ENCODE measurements at regions not wholly inside any gene's neighbourhood (a gene's known extent, or its start where the extent isn't known, plus 50 kb on each side); places are given as distances from the start of the nearest gene placed in this dataset.
A peak's percentile ranks its signal among the peaks of the same experiment; 100 is the strongest.

DNA sequence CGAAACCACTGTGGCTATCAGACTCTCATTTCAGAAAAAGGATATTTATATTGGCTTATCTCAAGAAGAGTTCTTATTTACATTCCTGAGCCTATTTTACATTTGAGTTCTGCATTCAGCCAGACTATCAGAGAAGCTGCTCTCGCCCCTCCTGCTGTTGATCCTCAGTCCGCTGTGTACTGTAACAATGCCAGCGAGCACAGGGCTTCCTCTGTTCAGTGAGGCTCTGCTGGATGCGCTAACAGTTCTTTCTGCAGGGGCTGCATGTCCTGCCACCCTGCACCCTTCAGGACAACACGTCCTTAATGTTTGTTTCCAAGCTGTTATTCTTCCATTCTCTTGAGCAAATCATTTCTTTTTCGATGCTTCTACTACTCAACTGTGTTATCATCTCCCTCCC is 463.7 kb upstream of the SGCG start:
- no peak overlapping the region for H3K9ac ChIP-seq (replicated peaks in 1 of 4; ENCODE audit: extremely low read depth in 1 of 4, low read depth in 3 of 4, low read length in 3 of 4)
- no peak overlapping the region for H4K91ac ChIP-seq (replicated peaks; ENCODE audit: insufficient read length, low read length)
- H3K27me3 ChIP-seq (replicated peaks in 1 of 4; ENCODE audit: control insufficient read depth in 3 of 4, extremely low read depth in 1 of 4, insufficient read depth in 3 of 4, low read length in 3 of 4): no peaks in the 10 kb centered on the region
- H3K79me1 ChIP-seq (ENCODE audit: low read depth, low read length): no peaks in the 10 kb centered on the region
- H3K4ac ChIP-seq (replicated peaks; ENCODE audit: insufficient read length, low read depth, low read length): no peak overlapping the region
- no peaks in the 10 kb centered on the region for H3K4me1 ChIP-seq (replicated peaks in 1 of 4; ENCODE audit: control insufficient read depth in 3 of 4, insufficient read depth in 4 of 4, low read length in 3 of 4)
- CTCF ChIA-PET (ENCODE audit: partially characterized antibody): no interaction called here
- POLR2A ChIA-PET (ENCODE audit: partially characterized antibody): no interaction called here
- H3K4me3 ChIP-seq (ENCODE audit: extremely low read depth in 1 of 4, insufficient read depth in 2 of 4, low read depth in 3 of 4, low read length in 4 of 4): no peak overlapping the region
- H3K56ac ChIP-seq (replicated peaks; ENCODE audit: insufficient read length, low read depth, low read length): no peak overlapping the region
- H4K20me1 ChIP-seq (replicated peaks in 1 of 2; ENCODE audit: control insufficient read depth in 1 of 2, insufficient read depth in 2 of 2, low read length in 2 of 2): no peaks in the 10 kb centered on the region
- H2BK5ac ChIP-seq (ENCODE audit: low read depth, low read length): no peak overlapping the region
- H2BK15ac ChIP-seq (ENCODE audit: low read length): no peak overlapping the region
- H3K4me2 ChIP-seq (ENCODE audit: insufficient read depth in 1 of 2, low read depth in 2 of 2, low read length in 2 of 2): no peak overlapping the region
- no peaks in the 10 kb centered on the region for H3K23me2 ChIP-seq (ENCODE audit: low read depth, low read length)
- H2AFZ ChIP-seq (ENCODE audit: low read length): peak overlapping the region; percentile 28
- no peak for DNase-seq (ENCODE audit: low read depth in 1 of 2, low spot score in 2 of 2)
- H3K18ac ChIP-seq (ENCODE audit: extremely low read depth, low read length): no peak overlapping the region
- H2AK5ac ChIP-seq (ENCODE audit: low read depth, low read length): no peak overlapping the region
- H2BK120ac ChIP-seq (replicated peaks; ENCODE audit: low read depth, low read length): no peak overlapping the region
- H3K36me3 ChIP-seq (ENCODE audit: control insufficient read depth in 2 of 4, insufficient read depth in 4 of 4, low read length in 3 of 4): no peaks in the 10 kb centered on the region
- no peak overlapping the region for H4K8ac ChIP-seq (ENCODE audit: extremely low read depth, insufficient read depth, low read length)
- H4K5ac ChIP-seq (ENCODE audit: insufficient read length, low read depth, low read length): no peak overlapping the region
- H3K27ac ChIP-seq (ENCODE audit: low read depth, low read length): no peak overlapping the region
- no peaks in the 10 kb centered on the region for H3K9me3 ChIP-seq (ENCODE audit: insufficient read depth in 2 of 2, low read depth in 1 of 2, low read length in 1 of 2)
- no peak overlapping the region for H3K14ac ChIP-seq (ENCODE audit: insufficient read length)
- H3K79me2 ChIP-seq (ENCODE audit: control insufficient read depth in 1 of 2, insufficient read depth in 2 of 2, low read length in 2 of 2): no peaks in the 10 kb centered on the region
- no peak overlapping the region for H3K23ac ChIP-seq (ENCODE audit: insufficient read length)
- H2BK12ac ChIP-seq (ENCODE audit: low read depth, low read length): no peak overlapping the region
- 85% methylated on average over 7 of the region's 7 CpGs; no CpG with 5 or more reads in 1 of the 2 experiments for WGBS, 2 experiments (ENCODE audit: extremely low coverage in 1 of 2, insufficient coverage in 1 of 2, insufficient read length in 1 of 2, insufficient replicate concordance in 2 of 2, low coverage in 1 of 2, low lambda C conversion rate in 2 of 2, missing lambda C conversion rate in 1 of 2)
- H2BK20ac ChIP-seq (ENCODE audit: low read length): no peak overlapping the region
- FAIRE-seq: no peak
- TF ChIP-seq, protein P1, sequence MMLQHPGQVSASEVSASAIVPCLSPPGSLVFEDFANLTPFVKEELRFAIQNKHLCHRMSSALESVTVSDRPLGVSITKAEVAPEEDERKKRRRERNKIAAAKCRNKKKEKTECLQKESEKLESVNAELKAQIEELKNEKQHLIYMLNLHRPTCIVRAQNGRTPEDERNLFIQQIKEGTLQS (IDR thresholded peaks at IDR 0.05; ENCODE audit: insufficient read depth, low read depth, low read length): no peak
- no peak for TF ChIP-seq CBX5 (IDR thresholded peaks at IDR 0.05; ENCODE audit: low read depth, low read length)
- TF ChIP-seq BRCA1 (IDR thresholded peaks at IDR 0.05; ENCODE audit: low read depth, low read length): no peak
- no peak for TF ChIP-seq RAD21 (IDR thresholded peaks at IDR 0.05 in 1 of 2, conservative IDR thresholded peaks at IDR 0.05 in 1 of 2; ENCODE audit: low read depth in 2 of 2, low read length in 2 of 2)
- TF ChIP-seq SP4 (IDR thresholded peaks at IDR 0.05; ENCODE audit: low read length): no peak
